ENCODE measurements at regions not wholly inside any gene's neighbourhood (a gene's known extent, or its start where the extent isn't known, plus 50 kb on each side); places are given as distances from the start of the nearest gene placed in this dataset.
"Not testable (repeated sequence)": the region's sequence is repeated elsewhere in the genome, so short reads cannot be mapped to it uniquely, and the experiment has no call there.

- H3K27me3 ChIP-seq: no peaks in the 10 kb centered on the region
- H3K4me3 ChIP-seq: no peak overlapping the region
- no peaks in the 10 kb centered on the region for H3K4me1 ChIP-seq
- H3K9me3 ChIP-seq: no peaks in the 10 kb centered on the region
- no peak for TF ChIP-seq CTCF (IDR thresholded peaks at IDR 0.05)
- TF ChIP-seq POLR2A (IDR thresholded peaks at IDR 0.05): no peak
- DNase-seq: no peak
- no peak overlapping the region for H3K27ac ChIP-seq
- H3K36me3 ChIP-seq: no peaks in the 10 kb centered on the region
Observed at GRCh38 chr10:44281089-44281613, 103.7 kb downstream of the CXCL12 start.

DNA sequence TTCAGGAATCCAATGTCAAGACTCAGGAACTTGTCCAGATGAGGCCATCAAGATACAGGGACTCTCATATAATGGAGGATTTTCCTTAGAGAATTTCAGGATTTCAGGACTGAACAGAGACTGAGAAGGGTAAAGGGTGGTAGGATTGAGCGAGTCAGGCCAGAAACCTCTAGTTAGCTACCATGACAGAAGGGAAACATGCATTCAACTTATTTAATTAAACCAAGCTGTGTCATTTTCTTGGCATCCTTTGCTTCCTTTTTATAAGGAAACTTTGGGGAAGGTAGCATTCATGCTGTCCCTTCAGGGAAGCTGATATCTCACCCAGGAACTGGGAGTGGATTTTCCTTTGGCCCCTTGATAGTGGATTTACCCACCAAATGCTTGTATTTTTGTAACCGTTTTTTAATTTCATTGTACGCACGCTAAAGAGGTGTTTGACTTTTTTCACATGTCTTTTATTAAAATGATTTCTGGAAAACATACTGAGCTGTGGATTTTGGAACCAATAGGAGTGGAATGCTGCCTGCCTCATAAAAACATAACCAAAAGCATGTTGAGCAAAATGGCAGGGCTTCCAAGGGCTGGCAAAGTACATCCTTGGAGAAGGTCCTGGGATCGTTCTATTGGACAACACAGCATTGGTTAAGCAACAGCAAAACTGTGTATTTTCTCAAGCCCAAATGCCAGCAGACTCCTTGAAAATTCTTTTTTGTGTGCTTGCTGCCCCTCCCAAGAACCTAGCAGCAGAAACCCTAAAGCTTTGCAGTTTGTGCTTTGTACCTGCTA is 104.5 kb downstream of the CXCL12 start:
- no peak for TF ChIP-seq POLR2A (IDR thresholded peaks at IDR 0.05)
- TF ChIP-seq CTCF (IDR thresholded peaks at IDR 0.05): no peak
- no peak overlapping the region for H3K27ac ChIP-seq

DNA sequence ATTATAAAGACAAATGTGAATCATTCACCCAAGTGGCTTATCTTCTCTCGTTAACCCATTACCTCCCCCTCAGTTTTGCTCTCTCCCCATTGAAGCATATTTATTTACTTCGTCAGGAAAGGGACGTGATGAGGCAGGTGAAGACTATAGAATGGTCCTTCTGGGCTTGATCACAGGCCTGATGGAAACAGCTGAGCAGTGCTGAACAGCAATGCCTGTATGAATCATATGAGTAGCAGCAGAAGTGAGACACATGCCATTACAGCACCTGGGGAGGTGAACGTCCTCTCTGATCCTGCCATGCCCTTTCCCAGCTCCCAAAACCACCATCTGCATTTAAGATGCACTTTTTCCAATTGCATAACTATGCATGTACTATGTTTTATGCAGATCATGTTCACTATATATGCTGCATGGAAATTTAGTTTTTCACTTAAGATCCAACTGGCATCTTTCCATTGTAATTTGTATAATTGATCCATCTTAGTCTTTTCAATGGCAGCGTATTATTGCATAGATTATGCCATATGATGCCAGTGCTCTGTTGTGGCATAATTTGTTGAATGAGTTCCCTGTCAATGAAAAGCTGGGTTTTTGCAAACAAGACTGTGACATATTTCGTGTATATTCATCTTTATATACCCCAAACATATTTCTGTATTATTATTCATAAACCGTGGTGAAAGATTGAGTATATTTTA is 105.3 kb downstream of the CXCL12 start:
- Histone ChIP-seq H3K27ac (no peak overlapping the region), H3K4me1 (no peaks in the 10 kb centered on the region), H3K9me3 (no peaks in the 10 kb centered on the region), H3K36me3 (no peaks in the 10 kb centered on the region), H3K27me3 (no peaks in the 10 kb centered on the region), H3K4me3 (no peak overlapping the region)
- no peak for TF ChIP-seq CTCF (IDR thresholded peaks at IDR 0.05)
- TF ChIP-seq POLR2A (IDR thresholded peaks at IDR 0.05): no peak
- DNase-seq: no peak

More for the DNA sequence above, 104.5 kb downstream of the CXCL12 start:
- Histone ChIP-seq H3K9me3 (no peaks in the 10 kb centered on the region), H3K36me3 (no peaks in the 10 kb centered on the region), H3K4me3 (no peak overlapping the region), H3K27me3 (no peaks in the 10 kb centered on the region), H3K4me1 (no peaks in the 10 kb centered on the region)
- DNase-seq: no peak

DNA sequence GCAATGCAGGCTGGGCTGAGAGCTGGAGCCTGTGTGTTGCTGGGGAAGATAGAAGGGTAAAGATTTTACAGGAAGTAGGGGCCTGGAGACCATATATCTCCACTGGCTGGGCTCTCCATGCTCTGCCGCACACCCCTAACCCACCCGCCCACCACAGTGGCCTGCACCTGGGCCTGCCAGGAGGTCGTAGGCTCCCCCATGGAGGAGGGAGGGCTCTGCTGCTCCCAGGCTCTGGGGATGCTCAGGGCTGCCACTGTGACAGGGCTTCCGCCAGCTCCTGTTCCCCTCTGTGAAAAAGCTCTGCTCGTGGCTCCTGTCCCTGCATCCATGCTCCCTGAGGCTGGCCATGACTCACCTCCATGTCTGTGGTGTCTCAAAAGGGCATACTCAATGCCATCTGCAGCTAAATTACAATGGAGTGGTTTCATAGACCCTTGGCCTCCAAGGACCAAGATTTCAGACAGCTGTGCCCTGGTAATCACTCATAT is 106.0 kb downstream of the CXCL12 start:
- Histone ChIP-seq H3K27me3 (no peaks in the 10 kb centered on the region), H3K4me3 (no peak overlapping the region), H3K4me1 (no peaks in the 10 kb centered on the region), H3K27ac (no peak overlapping the region), H3K36me3 (no peaks in the 10 kb centered on the region), H3K9me3 (no peaks in the 10 kb centered on the region)
- no peak for DNase-seq
- no peak for TF ChIP-seq POLR2A (IDR thresholded peaks at IDR 0.05)

DNA sequence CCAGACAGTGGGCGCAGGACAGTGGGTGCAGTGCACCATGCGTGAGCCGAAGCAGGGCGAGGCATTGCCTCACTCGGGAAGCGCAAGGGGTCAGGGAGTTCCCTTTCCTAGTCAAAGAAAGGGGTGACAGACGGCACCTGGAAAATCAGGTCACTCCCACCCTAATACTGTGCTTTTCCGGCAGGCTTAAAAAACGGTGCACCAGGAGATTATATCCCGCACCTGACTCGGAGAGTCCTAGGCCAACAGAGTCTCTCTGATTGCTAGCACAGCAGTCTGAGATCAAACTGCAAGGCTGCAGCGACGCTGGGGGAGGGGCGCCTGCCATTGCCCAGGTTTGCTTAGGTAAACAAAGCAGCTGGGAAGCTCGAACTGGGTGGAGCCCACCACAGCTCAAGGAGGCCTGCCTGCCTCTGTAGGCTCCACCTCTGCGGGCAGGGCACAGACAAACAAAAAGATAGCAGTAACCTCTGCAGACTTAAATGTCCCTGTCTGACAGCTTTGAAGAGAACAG is 116.4 kb downstream of the CXCL12 start:
- H3K27ac ChIP-seq, H3K36me3 ChIP-seq, H3K4me1 ChIP-seq, DNase-seq, H3K27me3 ChIP-seq, H3K4me3 ChIP-seq, H3K9me3 ChIP-seq: not testable (repeated sequence)

- TF ChIP-seq POLR2A (IDR thresholded peaks at IDR 0.05): no peak
- TF ChIP-seq CTCF (IDR thresholded peaks at IDR 0.05): no peak
- no peaks in the 10 kb centered on the region for H3K27me3 ChIP-seq
Observed at GRCh38 chr10:44267007-44267406, 117.9 kb downstream of the CXCL12 start.

More at GRCh38 chr10:44267007-44267406, 117.9 kb downstream of the CXCL12 start:
- Histone ChIP-seq H3K27ac (no peak overlapping the region), H3K4me1 (no peaks in the 10 kb centered on the region), H3K9me3 (no peaks in the 10 kb centered on the region), H3K36me3 (no peaks in the 10 kb centered on the region), H3K4me3 (no peak overlapping the region)
- no peak for DNase-seq
